T follicular helper cell (primary cell): ENCODE measurements at regions not wholly inside any gene's neighbourhood (a gene's known extent, or its start where the extent isn't known, plus 50 kb on each side); places are given as distances from the start of the nearest gene placed in this dataset.
"Not testable (repeated sequence)": the region's sequence is repeated elsewhere in the genome, so short reads cannot be mapped to it uniquely, and the experiment has no call there.

Experiments used
- DNase-seq: peaks from one replicate; pipeline ENCODE4 v3.0.0-alpha.2; 2020; ENCODE audit warnings: low read depth

DNA sequence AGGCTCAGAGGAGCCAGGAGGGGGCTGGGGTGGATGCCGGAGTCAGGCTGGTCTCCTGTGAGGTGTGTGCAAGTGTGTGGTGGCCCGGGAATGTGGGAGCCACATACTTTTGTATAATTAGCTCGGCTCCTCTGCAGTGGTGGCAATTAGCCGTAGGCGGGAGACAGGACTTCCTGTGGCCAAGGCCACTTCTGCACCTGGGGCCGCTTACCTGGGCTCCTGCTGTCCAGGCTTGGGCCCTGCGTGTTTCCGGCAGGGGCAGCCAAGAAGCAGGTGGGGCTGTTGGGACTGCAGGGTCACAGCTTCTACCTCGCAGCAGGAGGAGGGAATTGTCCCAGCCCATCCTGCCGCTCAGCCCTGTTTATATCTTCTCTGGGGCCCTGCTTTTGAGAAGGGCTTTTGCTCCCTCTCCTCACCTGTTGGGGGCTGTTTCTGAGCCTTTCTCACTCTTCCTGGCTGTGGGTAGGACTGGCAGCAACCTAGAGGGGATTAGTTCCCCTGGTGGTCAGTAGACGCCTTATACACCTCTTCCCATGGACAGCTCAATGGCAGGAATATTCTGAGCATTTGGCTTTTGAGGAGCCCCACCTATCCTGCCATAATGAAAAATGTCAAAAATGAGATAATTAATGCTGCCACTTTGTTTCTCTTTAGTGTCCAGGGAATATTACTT, 145.4 kb upstream of the PITX1 start:
- no peak for DNase-seq

DNA sequence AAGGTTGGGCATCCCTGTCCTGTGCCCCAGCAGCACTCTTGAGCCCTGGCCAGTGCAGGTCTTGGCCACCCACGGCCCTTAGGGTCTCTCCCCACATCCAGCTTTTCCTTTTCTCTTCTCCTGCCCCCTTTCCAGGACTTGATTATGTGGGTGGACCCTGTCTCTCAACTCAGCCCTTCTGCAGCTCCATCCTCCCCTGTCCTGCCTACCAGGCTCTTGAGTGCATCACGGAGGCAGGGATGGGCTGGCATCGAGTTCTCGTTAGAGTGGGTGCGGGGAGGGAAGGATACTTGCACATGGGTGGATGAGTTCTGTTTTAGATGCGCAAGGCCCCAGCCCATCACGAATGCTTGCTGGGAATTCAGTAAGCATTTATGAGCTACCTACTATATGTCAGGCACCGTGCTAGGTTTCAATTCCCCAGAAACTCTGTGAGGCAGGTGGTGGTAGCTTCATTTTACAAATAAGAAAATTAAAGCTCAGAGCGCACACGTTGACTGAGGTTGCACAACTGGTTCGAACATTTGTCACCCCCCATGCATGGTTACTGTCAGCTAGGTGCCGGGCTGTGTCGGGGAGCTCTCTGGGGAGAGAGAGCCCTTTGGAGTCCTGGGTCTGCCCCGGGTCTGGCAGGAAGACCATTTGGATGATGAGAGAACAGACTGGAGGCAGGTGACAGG, 144.6 kb upstream of the PITX1 start:
- DNase-seq: no peak

DNA sequence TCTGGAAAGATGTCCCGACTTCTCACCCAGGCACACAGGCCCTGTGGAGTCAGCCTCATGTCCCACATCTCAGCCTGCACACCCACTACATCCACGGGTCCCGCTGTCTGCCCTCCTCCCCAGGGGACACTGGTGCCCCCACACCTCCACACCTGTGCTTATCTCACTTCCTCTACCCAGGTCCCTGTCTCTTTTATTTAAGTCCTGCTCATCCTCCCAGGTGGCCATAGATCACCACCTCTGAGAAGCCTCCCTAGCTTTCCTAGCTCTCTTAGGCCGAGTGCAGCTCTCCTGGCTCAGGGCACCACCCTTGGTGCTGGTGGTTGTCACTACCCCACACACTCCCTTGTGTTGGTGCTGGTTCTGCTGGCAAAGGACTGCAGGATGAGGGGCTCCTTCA, 143.6 kb upstream of the PITX1 start:
- no peak for DNase-seq

DNA sequence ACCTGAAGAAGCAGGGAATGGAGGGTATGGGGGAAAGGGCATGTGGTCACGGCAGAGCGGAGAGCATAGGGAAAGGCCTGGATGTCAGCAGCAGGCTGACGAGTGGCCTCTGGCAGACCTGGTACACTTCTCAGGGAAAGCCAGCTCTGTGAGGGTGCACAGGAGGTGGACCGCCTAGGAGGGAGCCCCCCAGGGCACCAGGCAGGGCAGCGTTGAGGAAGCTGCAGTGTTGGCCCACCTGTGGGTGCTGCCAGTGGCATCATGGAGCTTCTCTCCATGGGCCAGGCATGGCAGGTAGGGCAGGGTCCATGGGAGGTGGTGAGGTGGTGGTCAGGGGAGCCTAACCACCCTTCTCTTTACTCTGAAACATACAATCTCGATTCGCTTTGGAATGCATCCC, 143.0 kb upstream of the PITX1 start:
- DNase-seq: no peak

DNA sequence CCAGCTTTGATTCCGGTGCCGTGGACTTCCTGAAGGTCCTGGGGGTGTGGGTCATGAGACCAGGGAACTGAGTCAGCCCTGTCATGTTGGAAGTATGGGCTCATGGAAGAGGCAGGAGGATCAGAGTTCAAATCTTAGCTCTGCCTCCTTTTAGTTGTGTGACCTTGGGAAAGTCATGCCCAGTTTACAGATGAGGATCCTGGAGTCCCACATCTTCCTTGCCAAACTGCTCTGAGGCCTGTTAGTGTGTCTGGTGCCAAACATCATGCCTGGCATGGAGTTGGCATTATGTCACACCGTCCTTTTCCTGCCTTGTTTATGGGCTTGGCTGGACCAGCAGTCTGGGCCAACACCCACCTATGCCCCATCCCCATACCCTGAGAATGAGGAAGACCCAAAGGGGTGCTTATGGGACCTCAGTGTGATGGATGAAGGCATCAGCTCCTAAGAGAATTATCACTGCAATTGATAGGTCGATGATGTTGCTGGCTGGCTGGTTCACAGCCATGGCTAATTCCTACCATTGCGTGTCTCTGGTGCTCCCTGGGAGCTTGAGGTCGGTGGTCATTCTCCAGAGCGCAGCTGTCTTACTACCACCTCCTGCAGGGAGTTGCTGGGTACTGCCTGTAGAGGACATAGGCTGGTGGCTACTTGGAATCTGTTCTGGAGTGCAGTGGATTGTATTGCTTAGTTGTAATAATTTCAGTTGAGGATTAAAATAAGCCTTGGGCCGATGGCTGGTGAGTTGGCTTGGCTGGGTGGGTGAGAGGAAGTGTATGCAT, 140.5 kb upstream of the PITX1 start:
- DNase-seq: no peak

DNA sequence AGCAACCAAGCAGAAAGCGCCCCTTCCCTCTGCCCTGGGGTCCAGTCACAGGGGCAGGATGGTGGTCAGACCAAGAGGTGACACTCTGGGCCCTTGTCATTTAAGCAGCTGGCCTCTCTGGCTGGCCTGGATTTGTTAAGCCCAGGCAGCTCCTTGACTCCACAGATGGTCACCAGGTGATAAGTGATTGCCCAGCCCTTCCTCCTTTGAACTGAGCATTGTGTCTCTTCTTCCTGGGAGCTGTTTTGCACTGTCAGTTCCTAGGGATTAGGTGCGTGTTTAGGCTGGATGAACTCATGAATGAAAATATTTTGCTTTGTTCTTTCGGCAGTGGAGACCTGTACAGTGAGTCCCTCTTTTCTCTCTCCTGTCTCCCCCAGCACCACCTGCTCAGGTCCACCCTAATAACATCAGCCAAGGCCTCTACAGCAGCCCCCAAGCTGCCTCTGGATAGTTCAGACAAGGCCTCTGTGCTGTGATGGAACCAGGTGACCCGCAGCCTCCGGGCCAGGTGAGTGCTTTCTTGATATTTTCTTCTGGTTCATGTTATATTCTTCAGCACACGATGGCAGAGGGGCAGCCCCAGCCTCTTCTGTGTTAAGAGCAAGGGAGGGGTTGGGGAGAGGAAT, 139.7 kb upstream of the PITX1 start:
- DNase-seq: no peak

DNA sequence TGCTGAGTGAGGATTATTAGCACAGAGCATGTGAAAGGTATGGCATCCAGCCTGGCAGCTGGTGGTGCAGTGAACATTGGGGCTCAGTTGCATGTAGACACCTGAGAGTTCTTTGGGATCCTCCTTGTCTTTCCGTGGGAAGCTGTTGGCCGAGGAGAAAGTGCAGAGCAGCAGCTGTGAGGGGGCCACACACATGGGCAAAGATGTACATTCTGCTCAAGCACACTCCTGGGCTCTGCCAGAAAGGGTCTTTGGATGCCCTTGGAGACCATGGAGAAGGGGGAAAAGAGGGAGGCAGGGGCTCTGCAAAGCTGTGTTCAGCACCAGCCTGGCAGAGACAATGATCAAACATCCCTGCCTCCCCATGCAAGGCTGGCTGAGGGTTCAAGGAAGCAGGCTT, 138.7 kb upstream of the PITX1 start:
- DNase-seq: no peak

DNA sequence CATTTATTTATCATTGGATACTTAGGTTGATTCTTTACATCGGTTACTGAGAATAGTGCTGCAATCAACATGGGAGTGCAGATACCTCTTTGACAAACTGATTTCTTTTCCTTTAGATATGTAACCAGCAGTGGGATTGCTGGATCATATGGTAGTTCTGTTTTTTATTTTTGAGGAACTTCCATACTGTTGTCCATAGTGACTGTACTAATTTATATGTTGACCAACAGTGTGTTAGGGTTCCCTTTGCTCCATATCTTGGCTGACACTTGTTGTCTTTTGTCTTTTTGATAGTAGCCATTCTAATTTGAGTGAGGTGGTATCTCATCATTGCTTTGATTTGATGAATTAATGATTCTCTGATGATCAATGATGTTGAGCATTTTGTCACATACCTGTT, 137.3 kb upstream of the PITX1 start:
- no peak for DNase-seq

DNA sequence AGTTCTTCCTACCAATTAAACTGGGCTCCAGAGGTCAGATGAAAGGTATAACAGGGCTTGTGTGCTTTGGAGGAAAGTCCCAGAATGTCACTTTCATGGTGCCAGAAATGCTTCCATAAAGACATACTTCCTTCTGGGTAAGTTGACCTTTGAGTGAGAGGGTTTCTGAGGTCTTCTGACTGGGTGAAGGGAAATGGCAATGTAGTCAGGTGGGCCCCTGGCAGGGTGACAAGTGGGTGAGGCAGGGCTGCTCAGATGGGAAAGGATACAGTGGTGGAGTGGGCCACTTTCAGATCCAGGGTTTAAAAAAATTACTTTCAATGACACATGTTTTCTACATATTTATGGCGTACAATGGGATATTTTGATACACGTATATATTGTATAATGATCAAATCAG, 136.5 kb upstream of the PITX1 start:
- no peak for DNase-seq

DNA sequence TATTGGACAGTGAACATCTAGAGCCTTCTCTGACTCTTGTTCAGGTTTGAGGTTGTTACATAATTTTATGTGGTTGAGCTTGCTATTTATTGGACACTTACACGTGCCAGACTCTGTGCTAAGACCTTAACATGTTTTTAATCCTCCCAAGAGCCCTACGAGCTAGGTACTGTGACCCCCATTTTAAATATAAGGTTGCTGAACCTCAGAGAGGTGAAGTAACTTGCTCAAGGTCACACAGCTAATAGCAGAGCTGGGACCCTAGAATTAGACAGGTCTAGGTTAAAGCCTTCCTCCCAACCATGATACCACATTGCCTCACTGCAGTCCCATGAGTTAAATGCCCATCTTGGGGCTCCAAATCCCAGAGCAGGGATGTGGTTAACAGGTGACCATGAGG, 135.7 kb upstream of the PITX1 start:
- DNase-seq: no peak

DNA sequence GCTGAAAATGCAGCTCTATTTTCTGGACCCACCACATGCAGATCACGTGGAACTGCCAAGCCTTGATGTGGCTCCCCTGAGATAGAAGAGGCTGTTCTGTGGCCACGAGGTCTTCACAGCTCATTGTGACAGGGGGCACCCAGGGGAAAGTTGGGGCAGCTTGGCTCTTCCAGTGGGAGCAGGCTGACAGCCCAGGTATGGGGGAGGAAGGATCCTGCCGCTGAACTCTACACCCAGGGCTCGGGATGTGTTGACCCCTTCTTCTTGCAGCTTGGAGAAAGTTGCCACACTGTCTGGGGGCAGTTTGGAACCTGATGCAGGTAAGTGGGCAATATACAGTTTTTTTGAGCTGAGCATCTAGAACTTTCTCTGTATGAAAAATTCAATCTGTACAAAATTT, 133.6 kb upstream of the PITX1 start:
- no peak for DNase-seq

DNA sequence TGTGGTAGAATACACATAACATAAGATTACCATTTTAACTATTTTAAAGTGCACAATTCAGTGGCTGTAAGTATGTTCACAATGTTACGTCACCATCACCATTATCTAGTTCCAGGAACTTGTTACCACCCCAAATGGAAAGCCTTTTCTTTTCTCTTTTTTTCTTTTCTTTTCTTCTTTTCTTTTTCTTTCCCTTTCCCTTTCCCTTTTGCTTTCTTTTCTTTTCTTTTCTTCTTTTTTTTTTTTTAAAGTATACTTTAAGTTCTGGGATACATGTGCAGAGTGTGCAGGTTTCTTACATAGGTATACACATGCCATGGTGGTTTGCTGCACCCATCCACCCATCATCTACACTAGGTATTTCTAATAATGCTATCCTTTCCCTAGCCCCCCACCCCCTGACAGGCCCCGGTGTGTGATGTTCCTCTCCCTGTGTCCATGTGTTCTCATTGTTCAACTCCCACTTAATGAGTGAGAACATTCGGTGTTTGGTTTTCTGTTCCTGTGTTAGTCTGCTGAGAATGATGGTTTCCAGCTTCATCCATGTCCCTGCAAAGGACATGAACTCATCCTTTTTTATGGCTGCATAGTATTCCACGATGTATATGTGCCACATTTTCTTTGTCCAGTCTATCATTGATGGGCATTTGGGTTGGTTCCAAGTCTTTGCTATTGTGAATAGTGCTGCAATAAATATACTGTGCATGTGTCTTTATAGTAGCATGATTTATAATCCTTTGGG, 131.0 kb upstream of the PITX1 start:
- not testable (repeated sequence) for DNase-seq

DNA sequence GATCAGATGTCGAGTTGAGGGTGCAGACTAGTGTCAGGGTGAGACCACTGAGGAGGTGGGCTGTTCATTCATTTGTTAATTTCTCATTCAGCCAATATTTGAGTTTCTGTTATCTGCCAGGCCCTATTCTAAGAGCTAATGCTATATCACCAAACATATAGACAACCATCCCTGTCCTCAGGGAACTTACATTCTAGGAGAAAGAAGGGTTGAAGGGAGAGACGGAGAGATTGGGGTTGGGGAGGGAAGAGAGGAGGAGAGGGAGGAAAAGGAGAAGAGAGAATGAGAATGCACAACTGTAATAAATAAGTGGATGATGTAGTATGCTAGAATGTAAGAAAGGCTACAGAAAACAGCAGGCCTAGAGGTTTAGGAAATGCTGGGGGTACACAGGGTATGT, 129.9 kb upstream of the PITX1 start:
- DNase-seq: no peak

DNA sequence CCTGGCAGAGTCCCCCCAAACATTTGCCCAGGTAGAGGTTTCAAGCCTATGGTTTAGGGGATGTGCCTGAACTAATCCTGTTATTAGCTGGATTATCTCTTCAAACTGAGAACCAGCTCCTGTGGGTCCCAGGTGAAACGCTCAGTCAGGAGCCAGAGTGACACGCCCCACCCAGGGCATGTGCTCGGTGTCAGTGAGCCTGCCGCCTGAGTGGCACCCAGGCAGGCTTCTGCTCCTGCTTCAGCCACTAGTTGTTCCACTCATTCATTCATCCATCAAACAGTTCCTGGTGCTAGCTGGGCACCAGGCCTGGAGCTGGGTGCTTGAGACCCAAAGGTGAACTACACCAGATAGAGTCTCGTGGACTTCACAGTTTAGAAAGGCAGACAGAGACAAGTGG, 129.4 kb upstream of the PITX1 start:
- DNase-seq: no peak

DNA sequence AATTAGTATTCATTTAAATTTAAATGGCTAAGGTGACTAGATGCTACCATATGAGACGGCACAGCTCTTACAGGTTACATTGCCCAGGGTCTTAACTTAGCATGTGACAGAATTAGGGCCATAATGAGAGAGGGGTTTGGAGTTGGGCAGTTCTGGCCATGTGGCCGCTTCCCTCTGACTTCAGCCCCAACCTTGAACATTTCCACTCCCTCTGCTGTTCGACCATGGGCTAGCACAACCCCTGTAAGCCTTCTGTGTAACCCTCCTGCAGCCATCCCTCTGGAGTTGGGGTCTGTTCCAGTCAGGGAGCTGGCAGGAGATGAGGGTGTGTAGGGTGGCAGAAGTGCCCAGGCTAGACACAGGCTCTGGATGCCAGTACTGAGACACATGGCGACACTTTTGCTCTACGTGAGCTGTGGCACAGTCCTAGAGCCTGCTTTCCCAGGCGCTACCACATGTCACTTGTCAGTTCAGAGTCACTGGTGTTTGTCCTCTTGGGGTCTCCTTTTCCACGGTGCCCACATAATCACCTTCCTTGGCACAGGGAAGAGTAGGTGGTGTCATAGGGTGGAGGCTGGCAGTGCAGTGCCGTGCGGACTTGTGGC, 128.7 kb upstream of the PITX1 start:
- no peak for DNase-seq

DNA sequence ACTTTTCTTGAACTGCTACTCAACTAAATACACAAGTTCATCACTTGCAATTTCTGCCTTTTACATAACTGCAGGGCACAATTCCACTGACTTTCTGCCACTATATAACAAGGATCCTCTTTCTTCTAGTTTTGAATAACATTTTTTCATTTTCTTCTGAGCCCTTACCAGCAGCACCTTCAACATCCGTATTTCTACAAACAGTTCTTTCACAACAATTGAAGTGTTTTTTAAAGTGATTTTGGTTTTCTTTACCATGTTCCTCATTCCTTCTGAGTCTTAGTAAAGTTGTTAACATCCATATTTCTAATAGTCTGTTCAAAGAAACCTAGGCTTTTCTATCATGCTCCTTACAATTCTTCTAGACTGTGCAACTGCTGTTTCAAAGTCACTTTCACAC, 127.2 kb upstream of the PITX1 start:
- no peak for DNase-seq

DNA sequence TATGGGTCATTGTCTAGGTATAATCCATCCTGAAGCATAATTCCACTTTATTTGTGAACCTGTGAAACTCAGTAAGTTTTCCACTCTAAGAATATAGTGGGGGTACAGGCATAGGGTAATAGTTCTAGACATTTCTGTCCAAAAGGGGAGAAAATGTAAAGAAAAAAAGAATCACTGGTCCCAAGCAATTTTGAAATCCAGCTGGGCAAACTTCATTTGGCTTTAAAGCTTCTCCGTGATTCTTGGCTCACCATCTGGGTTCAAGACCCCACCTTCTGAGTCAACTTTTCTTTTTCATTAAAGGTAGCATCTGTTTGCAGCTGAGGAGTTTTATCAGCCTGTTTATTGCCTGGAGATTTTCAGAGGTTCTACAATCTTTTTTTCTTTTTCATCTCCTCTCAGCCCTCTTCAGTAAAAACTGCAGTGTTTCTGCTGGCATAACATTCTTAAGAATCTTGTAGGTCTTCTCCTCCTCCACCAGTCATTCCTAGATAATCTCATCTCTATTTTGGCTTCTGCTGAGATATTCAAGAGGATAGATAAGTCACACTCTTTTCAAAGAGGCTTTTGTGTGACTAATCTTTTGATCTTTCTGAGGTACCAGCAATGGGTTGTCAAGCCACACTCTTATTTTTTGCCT, 126.1 kb upstream of the PITX1 start:
- DNase-seq: no peak

DNA sequence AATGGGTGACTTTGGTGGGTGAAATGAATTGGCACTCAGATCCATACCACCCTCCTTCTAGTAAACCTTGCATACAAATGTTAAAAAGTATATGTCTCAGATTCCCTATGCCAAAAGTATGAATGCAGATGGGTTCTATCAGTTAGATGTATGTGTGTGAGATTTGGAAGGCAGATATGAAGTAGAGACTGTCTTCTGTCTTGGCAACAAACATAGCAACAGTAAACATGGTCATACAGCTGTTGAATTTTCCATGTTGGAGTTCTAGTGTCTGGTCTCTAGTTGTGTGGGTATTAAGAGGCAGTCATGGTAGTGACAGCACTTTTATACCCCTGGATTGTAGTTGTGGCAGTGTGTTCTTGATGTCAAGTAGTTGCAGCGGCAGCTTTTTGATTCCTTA, 125.6 kb upstream of the PITX1 start:
- no peak for DNase-seq

DNA sequence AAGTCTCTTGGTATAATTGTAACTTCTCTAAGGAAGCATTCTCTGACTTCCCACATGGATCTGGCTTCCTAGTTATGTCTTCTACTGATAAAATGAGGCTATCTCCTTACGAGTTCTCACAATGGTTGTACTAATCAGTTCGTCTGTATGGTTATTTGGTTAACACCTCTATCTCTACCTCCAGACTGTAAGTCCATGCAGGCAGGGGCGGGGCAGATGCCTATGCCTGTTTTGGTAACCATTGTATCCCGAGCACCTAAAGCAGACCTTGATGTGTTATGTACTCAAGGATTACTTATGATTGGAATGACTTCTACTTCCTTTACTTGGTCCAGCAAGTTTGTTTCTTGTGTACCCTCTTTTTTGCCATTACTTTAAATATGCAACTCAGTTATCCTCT, 125.0 kb upstream of the PITX1 start:
- no peak for DNase-seq

DNA sequence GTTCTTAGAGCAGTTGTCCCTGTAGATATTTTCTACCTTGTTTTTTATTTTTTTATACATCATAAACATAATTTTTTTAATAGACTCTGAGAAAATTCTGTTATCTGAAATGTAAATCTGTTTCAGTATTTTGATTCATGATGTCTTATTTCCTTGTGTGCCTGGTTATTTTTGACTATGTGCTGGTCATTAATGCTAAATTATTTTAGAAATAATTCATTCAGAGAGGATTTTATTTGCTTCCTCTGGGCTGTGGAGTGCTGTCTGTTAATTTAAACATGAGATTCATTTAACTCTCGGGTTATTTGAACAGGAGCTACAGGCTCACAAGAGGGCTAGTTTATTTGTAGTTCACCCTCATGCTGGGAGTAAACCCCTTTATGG, 124.3 kb upstream of the PITX1 start:
- no peak for DNase-seq
